Common myeloid progenitor, CD34-positive (primary cell): ENCODE measurements at regions not wholly inside any gene's neighbourhood (a gene's known extent, or its start where the extent isn't known, plus 50 kb on each side); places are given as distances from the start of the nearest gene placed in this dataset.

ENCODE experiments used
- CTCF ChIA-PET: fragments of 350-600 bp; sonication (Branson Sonifier 250); formaldehyde crosslinking; loops from one replicate; lab custom pipeline; 2021; ENCODE audit warnings: antibody characterized with exemption; lab: Charles Lee
- POLR2A ChIA-PET: fragments of 350-600 bp; sonication (Branson Sonifier 250); formaldehyde crosslinking; loops from one replicate; lab custom pipeline; 2021; ENCODE audit warnings: antibody characterized with exemption; lab: Charles Lee
- DNase-seq, 3 donors: peaks; one replicate each; pipeline versions ENCODE4 v3.0.0 to v3.0.0-alpha.2; 2013
- H3K27ac ChIP-seq, 2 experiments: 1 replicate in 1 of 2; 2 replicates in 1 of 2; pipeline ENCODE4 v1.7.0; 2013; ENCODE audit warnings: inconsistent platforms in 2 of 2, low read length in 2 of 2, mild to moderate bottlenecking in 2 of 2, low read depth in 1 of 2, moderate library complexity in 1 of 2; ENCODE audit not compliant: severe bottlenecking in 2 of 2, insufficient read depth in 1 of 2, poor library complexity in 1 of 2
- H3K27me3 ChIP-seq, 5 experiments: replicated peaks in 2 of 5; 1 replicate in 3 of 5; 2 replicates in 2 of 5; pipeline versions ENCODE4 v1.6.1 to v1.7.0; 2013; ENCODE audit warnings: low read length in 4 of 5, mild to moderate bottlenecking in 2 of 5, moderate library complexity in 2 of 5, inconsistent platforms in 1 of 5; ENCODE audit not compliant: insufficient read depth in 5 of 5, control insufficient read depth in 4 of 5
- H3K36me3 ChIP-seq, 4 experiments: 1 replicate in 2 of 4; 2 replicates in 2 of 4; pipeline versions ENCODE4 v1.6.1 to v1.7.0; 2013; ENCODE audit warnings: low read length in 3 of 4, control low read depth in 1 of 4, mild to moderate bottlenecking in 1 of 4; ENCODE audit not compliant: control insufficient read depth in 4 of 4, insufficient read depth in 4 of 4
- H3K4me1 ChIP-seq, 4 experiments: 1 replicate in 3 of 4; 2 replicates in 1 of 4; pipeline versions ENCODE4 v1.6.1 to v1.7.1; 2013; ENCODE audit warnings: low read length in 3 of 4, mild to moderate bottlenecking in 3 of 4, control low read depth in 1 of 4, inconsistent platforms in 1 of 4, moderate library complexity in 1 of 4; ENCODE audit not compliant: control insufficient read depth in 4 of 4, insufficient read depth in 4 of 4; ENCODE audit errors: control extremely low read depth in 1 of 4
- H3K4me3 ChIP-seq, 7 experiments: 1 replicate in 4 of 7; 2 replicates in 3 of 7; pipeline versions ENCODE4 v1.5.1 to v1.7.0; 2013; ENCODE audit warnings: mild to moderate bottlenecking in 7 of 7, low read length in 6 of 7, moderate library complexity in 6 of 7, inconsistent platforms in 2 of 7, low read depth in 2 of 7, control low read depth in 1 of 7; ENCODE audit not compliant: insufficient read depth in 4 of 7, control insufficient read depth in 1 of 7; ENCODE audit errors: extremely low read depth in 1 of 7
- H3K9me3 ChIP-seq, 5 experiments: 1 replicate in 4 of 5; 2 replicates in 1 of 5; pipeline versions ENCODE4 v1.6.1 to v1.7.1; 2013; ENCODE audit warnings: low read length in 4 of 5, mild to moderate bottlenecking in 2 of 5, inconsistent platforms in 1 of 5, low read depth in 1 of 5, moderate library complexity in 1 of 5; ENCODE audit not compliant: control insufficient read depth in 4 of 5, insufficient read depth in 2 of 5; ENCODE audit errors: control extremely low read depth in 1 of 5
- WGBS: methylation state at CpG from one replicate; pipeline ENCODE4 v1.1.5; 2013; ENCODE audit not compliant: insufficient coverage; 5-methylcytosine and 5-hydroxymethylcytosine counted together

DNA sequence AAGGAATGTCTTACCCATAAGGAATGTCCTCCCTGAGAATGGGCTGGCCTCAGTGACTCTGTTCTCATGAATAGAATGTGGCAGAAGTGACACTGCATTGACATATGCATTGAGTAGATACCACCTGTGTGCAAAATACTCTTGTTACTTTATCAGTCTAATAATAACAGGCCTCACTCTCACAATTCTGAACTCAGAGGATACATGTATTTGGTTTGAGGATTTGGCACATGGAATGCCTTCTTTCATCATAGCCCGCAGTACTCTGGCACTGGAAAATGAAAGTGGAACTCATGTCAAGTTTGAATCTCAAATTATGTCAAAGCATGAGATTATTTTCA lies 52.9 kb upstream of the PLCB4 start:
- Histone ChIP-seq H3K4me3 (no peak overlapping the region), H3K9me3 (no peaks in the 10 kb centered on the region), H3K36me3 (no peaks in the 10 kb centered on the region), H3K4me1 (peaks cover 0 to 8% (median 0%) of the 10 kb centered on the region in 4 experiments), H3K27me3 (no peaks in the 10 kb centered on the region), H3K27ac (no peak overlapping the region)
- ChIA-PET POLR2A (no interaction called here), CTCF (interaction anchor here (1.0 kb wide), 1 partner anchor 23 kb away, joined by 3 read pairs; no protein-coding TSS in a partner anchor)
- no peak for DNase-seq
- WGBS, result no CpG with 5 or more reads among the region's 1 CpG

DNA sequence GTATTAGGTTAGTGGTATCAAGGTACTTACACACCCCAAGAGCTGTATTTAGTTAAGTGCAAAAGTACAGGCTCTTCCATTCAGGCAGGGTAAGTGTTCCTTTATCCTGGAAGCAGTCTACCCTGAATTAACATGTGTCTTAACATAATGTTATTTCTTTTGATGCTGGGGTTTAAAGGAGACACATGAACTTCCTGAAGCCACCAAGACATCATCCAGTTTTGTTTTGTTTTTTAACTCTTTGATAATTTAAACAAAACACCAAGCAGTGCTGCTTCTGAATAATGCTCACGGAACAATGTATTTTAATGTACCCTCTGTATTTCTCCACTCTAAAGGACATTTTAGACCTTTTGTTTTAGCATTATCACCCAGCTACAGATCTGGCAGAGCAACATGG lies 50.5 kb upstream of the PLCB4 start:
- Histone ChIP-seq H3K4me3 (no peak overlapping the region), H3K9me3 (no peaks in the 10 kb centered on the region), H3K4me1 (peaks cover 0 to 8% (median 0%) of the 10 kb centered on the region in 4 experiments), H3K27me3 (no peaks in the 10 kb centered on the region), H3K27ac (no peak overlapping the region), H3K36me3 (no peaks in the 10 kb centered on the region)
- no peak for DNase-seq
- POLR2A ChIA-PET, result no interaction called here
- CTCF ChIA-PET, result no interaction called here
- 100% methylated on average over 1 of the region's 1 CpG for WGBS
